HepG2 (cell line): ENCODE measurements at regions not wholly inside any gene's neighbourhood (a gene's known extent, or its start where the extent isn't known, plus 50 kb on each side); places are given as distances from the start of the nearest gene placed in this dataset. TPM values are rescaled to one million over a fixed set of nuclear protein-coding genes. Genes with fewer than 3 reads are reported as not detected.

Source experiments
- ATAC-seq: fragments of 200-7000 bp; cut with Tn5 transposase; 3 replicates; pipeline ENCODE4 v1.9.1; 2020; ENCODE audit warnings: mild to moderate bottlenecking, moderate library complexity
- BruUV-seq: library from RNA; stranded (reverse); fragments of 400-500 nt; replicated peaks from 2 replicates; lab custom pipeline; 2021; lab: Mats Ljungman, UMichigan
- CTCF ChIA-PET: fragments of 300-600 bp; formaldehyde crosslinking; extraction: SDS; loops from one replicate; lab custom pipeline; 2021; ENCODE audit warnings: low total read pairs, inconsistent platforms, low intra/inter-chr PET ratio; lab: Yijun Ruan, JAX
- POLR2A ChIA-PET: fragments of 350-600 bp; sonication (Branson Sonifier 250); formaldehyde crosslinking; loops from one replicate; lab custom pipeline; 2020; ENCODE audit warnings: antibody characterized with exemption, inconsistent platforms; lab: Yijun Ruan, JAX
- DNase-seq: peaks from one replicate; pipeline ENCODE4 v3.0.0-alpha.2; 2015; ENCODE audit warnings: low spot score
- FAIRE-seq: peaks from 3 replicates; lab custom pipeline; 2011; peaks lifted over from hg19 to GRCh38; lab: Jason Lieb, UNC
- H2AFZ ChIP-seq: one replicate; pipeline ENCODE4 v1.6.1; 2011; ENCODE audit warnings: low read length, inconsistent platforms
- H3K27ac ChIP-seq: fragments of 300-600 bp; 3 replicates; pipeline ENCODE4 v1.8.0; 2011; ENCODE audit warnings: mixed run types, mild to moderate bottlenecking, mixed read lengths, low read length, inconsistent platforms; ENCODE audit not compliant: insufficient read depth; ENCODE audit errors: extremely low read length
- H3K27me3 ChIP-seq, 2 experiments: fragments of 200-600 bp in 1 of 2; 2 replicates in 1 of 2; 3 replicates in 1 of 2; pipeline versions ENCODE4 v1.6.0 to v1.8.0; 2011; ENCODE audit warnings: low read length in 2 of 2, mild to moderate bottlenecking in 2 of 2, moderate library complexity in 2 of 2, inconsistent platforms in 1 of 2; ENCODE audit not compliant: insufficient read depth in 2 of 2, control insufficient read depth in 1 of 2
- H3K36me3 ChIP-seq, 2 experiments: fragments of 200-600 bp in 1 of 2; replicated peaks in 1 of 2; 2 replicates in 1 of 2; 3 replicates in 1 of 2; pipeline versions ENCODE4 v1.5.1 to v1.8.0; 2011; ENCODE audit warnings: low read length in 2 of 2, inconsistent platforms in 1 of 2; ENCODE audit not compliant: insufficient read depth in 2 of 2, control insufficient read depth in 1 of 2
- H3K4me1 ChIP-seq: 2 replicates; pipeline ENCODE4 v1.5.1; 2012; ENCODE audit warnings: low read length, inconsistent platforms; ENCODE audit not compliant: insufficient read depth
- H3K4me2 ChIP-seq: 2 replicates; pipeline ENCODE4 v1.6.0; 2011; ENCODE audit warnings: low read depth, low read length, inconsistent platforms
- H3K4me3 ChIP-seq, 3 experiments: fragments of 200-600 bp in 1 of 3; sonication (generic), shearing (Covaris generic) in 1 of 3; replicated peaks in 1 of 3; 2 replicates each; pipeline ENCODE4 v1.5.1; 2011 to 2016; ENCODE audit warnings: low read length in 3 of 3, inconsistent platforms in 2 of 3, low read depth in 2 of 3, mild to moderate bottlenecking in 2 of 3, control low read depth in 1 of 3, mixed read lengths in 1 of 3; ENCODE audit not compliant: insufficient read depth in 1 of 3
- H3K79me2 ChIP-seq: one replicate; pipeline ENCODE4 v1.6.1; 2011; ENCODE audit warnings: low read length, inconsistent platforms; ENCODE audit not compliant: insufficient read depth
- H3K9ac ChIP-seq: 2 replicates; pipeline ENCODE4 v1.6.0; 2011; ENCODE audit warnings: mild to moderate bottlenecking, low read depth, low read length, inconsistent platforms; ENCODE audit not compliant: insufficient read depth
- H3K9me3 ChIP-seq: 2 replicates; pipeline ENCODE4 v1.5.1; 2012; ENCODE audit warnings: mild to moderate bottlenecking, low read length
- H4K20me1 ChIP-seq: 2 replicates; pipeline ENCODE4 v1.6.0; 2011; ENCODE audit warnings: inconsistent platforms, mild to moderate bottlenecking, low read length, moderate library complexity; ENCODE audit not compliant: insufficient read depth
- ZNF317 ChIP-seq: sonication (generic); formaldehyde crosslinking; IDR thresholded peaks from 2 replicates; pipeline ENCODE4 v1.5.0; 2020; ENCODE audit warnings: mild to moderate bottlenecking, missing genetic modification reagents
- ZNF850 ChIP-seq: sonication (generic); formaldehyde crosslinking; conservative IDR thresholded peaks from 2 replicates; pipeline ENCODE4 v1.9.0; 2021; ENCODE audit warnings: mild to moderate bottlenecking, missing genetic modification reagents
- WGBS: methylation state at CpG from one replicate; pipeline ENCODE4 v1.1.6; 2017; ENCODE audit warnings: low lambda C conversion rate; 5-methylcytosine and 5-hydroxymethylcytosine counted together
- in situ Hi-C: cut with HindIII; loops from 2 replicates; pipeline ENCODE4 v1.10.0; 2017; ENCODE audit warnings: low pct_unique_long_range_greater_than_20kb; ENCODE audit not compliant: extremely low pct_ligation_motif_present
- intact Hi-C: fragments of 100-400 bp; cut with micrococcal nuclease; formaldehyde crosslinking; loops from one replicate; pipeline ENCODE4 v1.10.0; 2022; ENCODE audit not compliant: unreplicated experiment
- microRNA counts: library from miRNA; unstranded; fragments of <30 nt; microRNA quantifications from one replicate; lab custom pipeline; 2015
- microRNA-seq: library from miRNA; unstranded; fragments of <30 nt; microRNA quantifications from one replicate; pipeline ENCODE4, GENCODE V29; 2020
- small RNA-seq, 3 experiments: library from RNA; depleted of rRNA; stranded (forward); fragments of <200 nt; gene quantifications; one replicate each; pipeline ENCODE3, GENCODE V24; 2012; ENCODE audit warnings: low read depth in 2 of 3, low replicate concordance in 1 of 3; ENCODE audit not compliant: insufficient read length in 3 of 3, insufficient read depth in 2 of 3
- TF ChIP-seq, protein P1 (sequence below): sonication (generic); formaldehyde crosslinking; IDR thresholded peaks from 2 replicates; pipeline ENCODE4 v1.4.0; 2020; ENCODE audit warnings: missing genetic modification reagents, borderline replicate concordance

GRCh38 chr9:94207781-94208180 is 51.3 kb upstream of the ZNF169 start:
- ATAC-seq (no peak), FAIRE-seq (no peak), DNase-seq (no peak)
- H3K9ac ChIP-seq: no peak overlapping the region
- no peaks in the 10 kb centered on the region for H3K9me3 ChIP-seq
- no peak overlapping the region for H3K27ac ChIP-seq
- no TSS peak for BruUV-seq
- peak; percentile 94 for TF ChIP-seq ZNF317
- TF ChIP-seq ZNF850: no peak
- TF ChIP-seq, protein P1, sequence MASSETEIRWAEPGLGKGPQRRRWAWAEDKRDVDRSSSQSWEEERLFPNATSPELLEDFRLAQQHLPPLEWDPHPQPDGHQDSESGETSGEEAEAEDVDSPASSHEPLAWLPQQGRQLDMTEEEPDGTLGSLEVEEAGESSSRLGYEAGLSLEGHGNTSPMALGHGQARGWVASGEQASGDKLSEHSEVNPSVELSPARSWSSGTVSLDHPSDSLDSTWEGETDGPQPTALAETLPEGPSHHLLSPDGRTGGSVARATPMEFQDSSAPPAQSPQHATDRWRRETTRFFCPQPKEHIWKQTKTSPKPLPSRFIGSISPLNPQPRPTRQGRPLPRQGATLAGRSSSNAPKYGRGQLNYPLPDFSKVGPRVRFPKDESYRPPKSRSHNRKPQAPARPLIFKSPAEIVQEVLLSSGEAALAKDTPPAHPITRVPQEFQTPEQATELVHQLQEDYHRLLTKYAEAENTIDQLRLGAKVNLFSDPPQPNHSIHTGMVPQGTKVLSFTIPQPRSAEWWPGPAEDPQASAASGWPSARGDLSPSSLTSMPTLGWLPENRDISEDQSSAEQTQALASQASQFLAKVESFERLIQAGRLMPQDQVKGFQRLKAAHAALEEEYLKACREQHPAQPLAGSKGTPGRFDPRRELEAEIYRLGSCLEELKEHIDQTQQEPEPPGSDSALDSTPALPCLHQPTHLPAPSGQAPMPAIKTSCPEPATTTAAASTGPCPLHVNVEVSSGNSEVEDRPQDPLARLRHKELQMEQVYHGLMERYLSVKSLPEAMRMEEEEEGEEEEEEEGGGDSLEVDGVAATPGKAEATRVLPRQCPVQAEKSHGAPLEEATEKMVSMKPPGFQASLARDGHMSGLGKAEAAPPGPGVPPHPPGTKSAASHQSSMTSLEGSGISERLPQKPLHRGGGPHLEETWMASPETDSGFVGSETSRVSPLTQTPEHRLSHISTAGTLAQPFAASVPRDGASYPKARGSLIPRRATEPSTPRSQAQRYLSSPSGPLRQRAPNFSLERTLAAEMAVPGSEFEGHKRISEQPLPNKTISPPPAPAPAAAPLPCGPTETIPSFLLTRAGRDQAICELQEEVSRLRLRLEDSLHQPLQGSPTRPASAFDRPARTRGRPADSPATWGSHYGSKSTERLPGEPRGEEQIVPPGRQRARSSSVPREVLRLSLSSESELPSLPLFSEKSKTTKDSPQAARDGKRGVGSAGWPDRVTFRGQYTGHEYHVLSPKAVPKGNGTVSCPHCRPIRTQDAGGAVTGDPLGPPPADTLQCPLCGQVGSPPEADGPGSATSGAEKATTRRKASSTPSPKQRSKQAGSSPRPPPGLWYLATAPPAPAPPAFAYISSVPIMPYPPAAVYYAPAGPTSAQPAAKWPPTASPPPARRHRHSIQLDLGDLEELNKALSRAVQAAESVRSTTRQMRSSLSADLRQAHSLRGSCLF (CRISPR knock-in tag): no peak
- TF ChIP-seq, all 625 proteins: peak for 1
- 36% methylated on average over 1 of the region's 1 CpG for WGBS
- Histone ChIP-seq H3K4me3 (no peak overlapping the region), H4K20me1 (no peaks in the 10 kb centered on the region), H3K4me2 (no peak overlapping the region), H3K36me3 (no peaks in the 10 kb centered on the region), H2AFZ (no peak overlapping the region), H3K79me2 (no peaks in the 10 kb centered on the region), H3K27me3 (no peaks in the 10 kb centered on the region), H3K4me1 (no peaks in the 10 kb centered on the region)
- in situ Hi-C loops (no loop called here), intact Hi-C loops (no loop called here)
- CTCF ChIA-PET: no interaction called here
- POLR2A ChIA-PET: no interaction called here

MicroRNAs encoded in the stretch of these regions (microRNA counts, 767-probe panel; counts per million panel counts)
- microRNA hsa-let-7d-5p (lab: Ali Mortazavi, UCI): not detected
- not detected for microRNA hsa-let-7f-5p (lab: Ali Mortazavi, UCI)

Small RNA genes in the stretch of these regions (microRNA-seq; reads per million reads assigned to microRNA genes)
- gene MIRLET7A1 (17.2 reads per million, percentile 55 among the genes with 10 or more reads in this experiment), gene MIRLET7D (169 reads per million, percentile 78 among the genes with 10 or more reads in this experiment), gene MIRLET7F1 (12.1 reads per million, percentile 48 among the genes with 10 or more reads in this experiment)

Small RNA genes in the stretch of these regions (small RNA-seq; reads per million reads assigned to genes)
- gene MIRLET7A1 (0.61 to 23.2 (median 6.2) reads per million in 3 experiments), gene MIRLET7D (0.51 to 97.6 (median 16.6) reads per million in 3 experiments), gene MIRLET7F1 (0 to 42.5 (median 25.1) reads per million in 3 experiments)
